Ascending aorta (tissue), 2 donors: ENCODE measurements at regions not wholly inside any gene's neighbourhood (a gene's known extent, or its start where the extent isn't known, plus 50 kb on each side); places are given as distances from the start of the nearest gene placed in this dataset.

Experiments used
- DNase-seq, 2 donors: peaks; one replicate each; pipeline ENCODE4 v3.0.0-alpha.2; 2019; ENCODE audit warnings: low spot score in 2 of 2
- H3K27ac ChIP-seq, 2 donors: fragments of 200-600 bp; sonication (generic); one replicate each; pipeline ENCODE4 v1.5.1; 2016 to 2017; ENCODE audit warnings: mild to moderate bottlenecking in 1 of 2
- H3K27me3 ChIP-seq: fragments of 200-600 bp; sonication (generic); one replicate; pipeline ENCODE4 v1.5.1; 2017
- H3K36me3 ChIP-seq, 2 donors: fragments of 200-600 bp; sonication (generic); one replicate each; pipeline ENCODE4 v1.5.1; 2016
- H3K4me1 ChIP-seq, 2 donors: fragments of 200-600 bp; sonication (generic); one replicate each; pipeline ENCODE4 v1.5.1; 2016 to 2017; ENCODE audit warnings: mild to moderate bottlenecking in 1 of 2
- H3K4me3 ChIP-seq, 2 donors: fragments of 200-600 bp; sonication (generic); one replicate each; pipeline ENCODE4 v1.5.1; 2016 to 2017; ENCODE audit warnings: mild to moderate bottlenecking in 1 of 2
- H3K9me3 ChIP-seq, 2 donors: fragments of 200-600 bp; sonication (generic); one replicate each; pipeline ENCODE4 v1.5.1; 2016
- intact Hi-C: fragments of 100-400 bp; cut with DNase I; formaldehyde crosslinking; loops from one replicate; pipeline ENCODE4 v1.15.1; 2023
- TF ChIP-seq, protein P1 (sequence below), 3 experiments: fragments of 200-600 bp in 2 of 3; fragments of 450-650 bp in 1 of 3; sonication (generic) in 2 of 3; IDR thresholded peaks; one replicate each; pipeline ENCODE4 v1.5.1; 2016 to 2019; ENCODE audit warnings: antibody characterized with exemption in 3 of 3, mild to moderate bottlenecking in 1 of 3, moderate library complexity in 1 of 3

DNA sequence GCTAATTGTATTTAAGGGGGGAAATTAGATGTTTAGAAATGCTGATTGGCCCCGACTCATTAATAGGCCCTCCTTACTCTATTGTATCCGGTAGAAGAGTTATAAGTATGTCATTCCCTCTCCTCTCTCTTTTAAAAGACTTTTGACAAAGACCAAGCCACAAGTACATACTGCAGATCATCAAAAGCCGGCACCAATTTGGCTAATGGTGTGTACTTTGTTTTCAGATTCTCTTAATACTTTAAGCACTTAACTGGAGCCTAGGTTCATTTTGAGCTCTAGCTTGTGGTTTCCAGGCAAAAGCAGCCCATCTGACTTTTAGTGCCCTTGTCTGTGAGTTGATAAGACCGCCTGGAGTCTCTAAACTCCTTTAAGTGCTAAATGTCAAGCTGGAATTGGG is 210.0 kb upstream of the LYZL1 start:
- Histone ChIP-seq H3K27ac (no peak overlapping the region), H3K4me1 (no peaks in the 10 kb centered on the region), H3K9me3 (no peaks in the 10 kb centered on the region), H3K36me3 (no peaks in the 10 kb centered on the region), H3K27me3 (no peaks in the 10 kb centered on the region), H3K4me3 (no peak overlapping the region)
- TF ChIP-seq, protein P1, sequence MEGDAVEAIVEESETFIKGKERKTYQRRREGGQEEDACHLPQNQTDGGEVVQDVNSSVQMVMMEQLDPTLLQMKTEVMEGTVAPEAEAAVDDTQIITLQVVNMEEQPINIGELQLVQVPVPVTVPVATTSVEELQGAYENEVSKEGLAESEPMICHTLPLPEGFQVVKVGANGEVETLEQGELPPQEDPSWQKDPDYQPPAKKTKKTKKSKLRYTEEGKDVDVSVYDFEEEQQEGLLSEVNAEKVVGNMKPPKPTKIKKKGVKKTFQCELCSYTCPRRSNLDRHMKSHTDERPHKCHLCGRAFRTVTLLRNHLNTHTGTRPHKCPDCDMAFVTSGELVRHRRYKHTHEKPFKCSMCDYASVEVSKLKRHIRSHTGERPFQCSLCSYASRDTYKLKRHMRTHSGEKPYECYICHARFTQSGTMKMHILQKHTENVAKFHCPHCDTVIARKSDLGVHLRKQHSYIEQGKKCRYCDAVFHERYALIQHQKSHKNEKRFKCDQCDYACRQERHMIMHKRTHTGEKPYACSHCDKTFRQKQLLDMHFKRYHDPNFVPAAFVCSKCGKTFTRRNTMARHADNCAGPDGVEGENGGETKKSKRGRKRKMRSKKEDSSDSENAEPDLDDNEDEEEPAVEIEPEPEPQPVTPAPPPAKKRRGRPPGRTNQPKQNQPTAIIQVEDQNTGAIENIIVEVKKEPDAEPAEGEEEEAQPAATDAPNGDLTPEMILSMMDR (IDR thresholded peaks at IDR 0.05): no peak
- no peak for DNase-seq
- intact Hi-C loops: no loop called here

DNA sequence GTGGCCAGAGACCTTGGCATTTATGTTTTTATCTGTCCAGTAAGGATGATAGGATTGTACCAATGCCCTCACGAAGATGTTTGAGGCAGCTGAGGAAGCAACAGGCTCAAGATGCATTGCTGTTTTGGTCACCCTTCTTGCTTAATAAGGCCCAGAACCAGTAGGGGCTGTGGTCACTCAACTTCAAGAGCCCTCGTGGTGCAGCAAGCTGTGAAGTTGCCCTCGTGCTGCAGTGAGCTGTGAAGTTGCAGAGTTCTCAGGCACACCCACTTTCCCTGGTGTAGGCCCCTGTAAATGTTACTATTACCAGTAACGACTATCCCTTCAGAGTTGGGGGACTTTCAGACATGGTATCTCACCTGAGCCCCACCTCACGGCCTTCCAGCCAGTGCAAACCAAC is 207.6 kb upstream of the LYZL1 start:
- H3K9me3 ChIP-seq: no peaks in the 10 kb centered on the region
- DNase-seq: no peak
- no peak overlapping the region for H3K27ac ChIP-seq
- H3K36me3 ChIP-seq: no peaks in the 10 kb centered on the region
- intact Hi-C loops: no loop called here
- H3K4me1 ChIP-seq: no peaks in the 10 kb centered on the region
- H3K27me3 ChIP-seq: no peaks in the 10 kb centered on the region
- no peak overlapping the region for H3K4me3 ChIP-seq
- TF ChIP-seq, protein P1 (IDR thresholded peaks at IDR 0.05): no peak

DNA sequence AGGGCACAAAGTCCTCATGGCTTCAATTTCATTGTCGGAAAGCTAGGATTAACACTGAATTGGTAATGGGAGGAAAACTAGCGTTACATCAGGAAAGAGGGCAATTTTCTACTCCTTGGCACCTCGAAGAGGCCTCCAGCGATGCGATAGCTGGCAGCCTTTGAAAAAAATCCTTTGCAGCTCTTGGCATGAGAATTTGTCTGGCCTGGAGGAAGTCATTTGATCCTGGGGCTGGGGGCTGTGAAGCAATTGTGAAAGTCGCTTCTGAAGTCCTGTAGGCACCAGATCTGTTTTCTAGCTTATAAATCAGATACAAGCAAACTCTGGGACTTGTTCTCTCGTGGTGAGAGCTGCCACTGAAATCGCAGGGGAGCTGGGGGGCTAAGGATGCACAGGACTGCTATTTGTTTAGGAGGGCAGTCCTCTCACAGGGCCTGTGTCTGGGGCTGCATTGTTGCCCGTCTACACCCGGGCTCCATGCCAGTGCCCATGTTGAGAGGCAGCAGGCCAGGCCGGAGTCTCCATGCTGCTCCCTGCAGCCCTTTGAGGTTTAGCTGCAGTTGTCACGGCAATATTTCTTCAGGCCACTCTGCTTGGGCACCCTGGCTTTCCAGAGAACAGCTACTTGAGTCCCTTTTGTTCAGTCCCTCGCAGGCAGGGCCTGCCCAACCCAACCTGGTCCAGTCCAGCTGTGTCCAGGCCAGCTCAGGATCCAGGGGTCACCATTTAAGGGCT is 206.8 kb upstream of the LYZL1 start:
- intact Hi-C loops: no loop called here
- Histone ChIP-seq H3K9me3 (no peaks in the 10 kb centered on the region), H3K4me1 (no peaks in the 10 kb centered on the region), H3K27ac (no peak overlapping the region), H3K4me3 (no peak overlapping the region), H3K27me3 (no peaks in the 10 kb centered on the region), H3K36me3 (no peaks in the 10 kb centered on the region)
- no peak for DNase-seq
- TF ChIP-seq, protein P1 (IDR thresholded peaks at IDR 0.05): no peak

DNA sequence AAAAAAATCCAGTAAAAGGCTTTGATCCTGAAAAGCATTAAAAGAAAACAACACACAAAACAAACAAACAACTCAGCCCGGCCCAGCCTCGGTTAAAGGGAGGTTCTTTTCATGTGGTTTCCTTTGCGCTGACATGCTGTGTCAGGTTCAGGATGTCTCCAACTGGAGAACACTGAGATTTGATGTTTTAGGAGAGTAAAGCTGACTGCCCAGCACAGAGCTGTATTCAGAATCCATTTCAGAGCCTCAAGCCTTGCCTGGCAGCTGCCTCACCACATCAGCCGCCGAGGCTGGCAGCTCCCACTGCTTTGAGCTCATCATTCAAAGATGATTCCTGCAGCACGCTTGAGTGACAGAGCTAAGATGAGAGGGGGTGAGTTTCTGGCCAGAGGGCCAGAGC is 205.8 kb upstream of the LYZL1 start:
- DNase-seq: no peak
- Histone ChIP-seq H3K4me1 (no peaks in the 10 kb centered on the region), H3K9me3 (no peaks in the 10 kb centered on the region), H3K4me3 (no peak overlapping the region), H3K27me3 (no peaks in the 10 kb centered on the region), H3K27ac (no peak overlapping the region), H3K36me3 (no peaks in the 10 kb centered on the region)
- TF ChIP-seq, protein P1 (IDR thresholded peaks at IDR 0.05): no peak
- intact Hi-C loops: no loop called here

DNA sequence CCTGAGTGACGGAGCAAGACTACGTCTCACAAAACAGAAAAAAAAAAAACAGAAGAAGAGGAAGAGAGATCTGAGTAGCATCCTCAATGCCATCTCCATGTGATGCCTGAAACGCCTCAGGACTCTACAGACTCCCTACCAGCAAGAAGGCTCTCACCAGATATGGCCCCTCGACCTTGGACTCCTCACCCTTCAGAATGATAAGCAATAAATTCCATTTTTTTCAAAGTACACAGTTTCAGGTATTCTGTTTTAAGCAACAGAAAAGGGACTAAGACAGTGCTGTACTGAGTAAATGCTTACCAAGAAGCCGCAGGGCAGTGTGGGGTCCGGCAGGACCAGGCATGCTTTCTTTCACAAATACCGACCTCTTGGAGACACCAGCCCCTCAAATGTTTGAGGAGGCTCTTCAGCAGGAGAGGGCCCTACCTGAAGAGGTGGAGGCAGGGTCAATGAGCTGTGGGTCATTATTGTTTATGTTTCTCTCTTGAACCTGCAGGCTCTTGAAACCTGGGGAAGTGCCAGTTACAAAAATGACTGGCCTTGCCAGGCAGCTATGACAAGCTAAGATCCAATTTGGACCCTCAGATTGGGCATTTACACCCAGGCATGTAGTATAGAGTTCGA is 204.1 kb upstream of the LYZL1 start:
- TF ChIP-seq, protein P1 (IDR thresholded peaks at IDR 0.05): no peak
- DNase-seq: no peak
- Histone ChIP-seq H3K4me1 (no peaks in the 10 kb centered on the region), H3K9me3 (no peaks in the 10 kb centered on the region), H3K27ac (no peak overlapping the region), H3K27me3 (no peaks in the 10 kb centered on the region), H3K36me3 (no peaks in the 10 kb centered on the region), H3K4me3 (no peak overlapping the region)
- intact Hi-C loops: no loop called here
